ENCODE measurements at regions not wholly inside any gene's neighbourhood (a gene's known extent, or its start where the extent isn't known, plus 50 kb on each side); places are given as distances from the start of the nearest gene placed in this dataset.
"Not testable (repeated sequence)": the region's sequence is repeated elsewhere in the genome, so short reads cannot be mapped to it uniquely, and the experiment has no call there.

- no peak for DNase-seq
These were observed 2041.4 kb upstream of the CELF4 start for GRCh38 chr18:39607034-39607433.

- no peak for DNase-seq
These were observed 2039.2 kb upstream of the CELF4 start for GRCh38 chr18:39604836-39605235.

- DNase-seq: no peak
These were observed 2036.5 kb upstream of the CELF4 start for GRCh38 chr18:39602131-39602530.

GRCh38 chr18:39600894-39601293, 2035.3 kb upstream of the CELF4 start:
- DNase-seq: no peak

GRCh38 chr18:39599251-39599650, 2033.7 kb upstream of the CELF4 start:
- no peak for DNase-seq

- no peak for DNase-seq
These were observed 2031.3 kb upstream of the CELF4 start for GRCh38 chr18:39596891-39597290.

GRCh38 chr18:39596221-39596620, 2030.6 kb upstream of the CELF4 start:
- no peak for DNase-seq

- DNase-seq: no peak
These were observed 2028.6 kb upstream of the CELF4 start for GRCh38 chr18:39594206-39594605.

- no peak for DNase-seq
These were observed 2026.1 kb upstream of the CELF4 start for GRCh38 chr18:39591649-39592048.

- DNase-seq: no peak
These were observed 2023.9 kb upstream of the CELF4 start for GRCh38 chr18:39589496-39589895.

GRCh38 chr18:39587586-39587985, 2022.0 kb upstream of the CELF4 start:
- no peak for DNase-seq

GRCh38 chr18:39586741-39587140, 2021.1 kb upstream of the CELF4 start:
- DNase-seq: no peak

GRCh38 chr18:39574897-39575296, 2009.3 kb upstream of the CELF4 start:
- DNase-seq: no peak

GRCh38 chr18:39571511-39571910, 2005.9 kb upstream of the CELF4 start:
- no peak for DNase-seq

- DNase-seq: not testable (repeated sequence)
These were observed 2000.1 kb upstream of the CELF4 start for GRCh38 chr18:39565551-39566230.

GRCh38 chr18:39564716-39565115, 1999.1 kb upstream of the CELF4 start:
- no peak for DNase-seq

GRCh38 chr18:39561126-39561525, 1995.5 kb upstream of the CELF4 start:
- no peak for DNase-seq

- DNase-seq: no peak
These were observed 1993.1 kb upstream of the CELF4 start for GRCh38 chr18:39558658-39559057.

- no peak for DNase-seq
These were observed 1989.9 kb upstream of the CELF4 start for GRCh38 chr18:39555496-39555895.

GRCh38 chr18:39550701-39551100, 1985.1 kb upstream of the CELF4 start:
- DNase-seq: no peak

GRCh38 chr18:39549144-39549543, 1983.5 kb upstream of the CELF4 start:
- DNase-seq: no peak

GRCh38 chr18:39531659-39532058, 1966.1 kb upstream of the CELF4 start:
- no peak for DNase-seq

GRCh38 chr18:39529358-39529757, 1963.8 kb upstream of the CELF4 start:
- no peak for DNase-seq

- no peak for DNase-seq
These were observed 1961.9 kb upstream of the CELF4 start for GRCh38 chr18:39527465-39527864.

GRCh38 chr18:39524370-39524769, 1958.8 kb upstream of the CELF4 start:
- DNase-seq: no peak

Measured in stimulated activated CD4-positive, alpha-beta T cell treated with anti-CD3 and anti-CD28 coated beads, Interleukin-1b, Interleukin-23, amount 100 ng/mL, for 48 hours (primary cell).